DND-41 (cell line): ENCODE measurements at regions not wholly inside any gene's neighbourhood (a gene's known extent, or its start where the extent isn't known, plus 50 kb on each side); places are given as distances from the start of the nearest gene placed in this dataset.

Experiments used
- ATAC-seq: fragments of 200-7000 bp; cut with Tn5 transposase; 3 replicates; pipeline ENCODE4 v1.9.1; 2021; ENCODE audit warnings: low read depth; ENCODE audit not compliant: insufficient read depth
- DNase-seq: peaks from one replicate; pipeline ENCODE4 v3.0.0-alpha.2; 2020
- H2AFZ ChIP-seq: 2 replicates; pipeline ENCODE4 v1.6.0; 2012; ENCODE audit warnings: low read depth, low read length
- H3K27ac ChIP-seq: 2 replicates; pipeline ENCODE4 v1.5.1; 2012; ENCODE audit warnings: low read length, inconsistent platforms
- H3K27me3 ChIP-seq: fragments of 200-600 bp; sonication (generic); 2 replicates; pipeline ENCODE4 v1.6.0; 2012; ENCODE audit warnings: low read length, mild to moderate bottlenecking, inconsistent platforms; ENCODE audit not compliant: insufficient read depth, poor library complexity
- H3K36me3 ChIP-seq: 2 replicates; pipeline ENCODE4 v1.5.1; 2012; ENCODE audit warnings: low read length, inconsistent platforms; ENCODE audit not compliant: insufficient read depth
- H3K4me1 ChIP-seq: 2 replicates; pipeline ENCODE4 v1.5.1; 2012; ENCODE audit warnings: mild to moderate bottlenecking, low read length; ENCODE audit not compliant: insufficient read depth
- H3K4me2 ChIP-seq: 2 replicates; pipeline ENCODE4 v1.6.0; 2012; ENCODE audit warnings: mild to moderate bottlenecking, moderate library complexity, low read length, inconsistent platforms; ENCODE audit not compliant: insufficient read depth
- H3K4me3 ChIP-seq, 2 experiments: fragments of 200-600 bp in 1 of 2; shearing (Covaris generic) in 1 of 2; 2 replicates each; pipeline ENCODE4 v1.5.1; 2012 to 2016; ENCODE audit warnings: inconsistent platforms in 2 of 2, low read length in 2 of 2, mild to moderate bottlenecking in 2 of 2, low read depth in 1 of 2, moderate library complexity in 1 of 2
- H3K79me2 ChIP-seq: 2 replicates; pipeline ENCODE4 v1.6.0; 2012; ENCODE audit warnings: low read length, inconsistent platforms; ENCODE audit not compliant: insufficient read depth
- H3K9ac ChIP-seq: 2 replicates; pipeline ENCODE4 v1.6.0; 2012; ENCODE audit warnings: low read depth, mild to moderate bottlenecking, inconsistent platforms, low read length, moderate library complexity
- H3K9me3 ChIP-seq: 2 replicates; pipeline ENCODE4 v1.5.1; 2012; ENCODE audit warnings: low read length, moderate library complexity, mild to moderate bottlenecking, inconsistent platforms; ENCODE audit not compliant: insufficient read depth, severe bottlenecking
- H4K20me1 ChIP-seq: 2 replicates; pipeline ENCODE4 v1.6.0; 2012; ENCODE audit warnings: low read length; ENCODE audit not compliant: insufficient read depth
- CTCF ChIP-seq: IDR thresholded peaks from 2 replicates; pipeline ENCODE4 v1.5.1; 2012; ENCODE audit warnings: borderline replicate concordance, low read length, moderate library complexity, mild to moderate bottlenecking; ENCODE audit not compliant: poor library complexity, severe bottlenecking; ENCODE audit errors: extremely low read depth
- EZH2 ChIP-seq: IDR thresholded peaks from 3 replicates; pipeline ENCODE4 v1.6.1; 2012; ENCODE audit warnings: borderline replicate concordance, low read depth, mild to moderate bottlenecking, moderate library complexity, low read length, inconsistent platforms; ENCODE audit not compliant: severe bottlenecking

- Histone ChIP-seq H3K79me2 (no peaks in the 10 kb centered on the region), H3K27me3 (peaks cover 3% of the 10 kb centered on the region), H2AFZ (no peak overlapping the region), H3K9ac (no peak overlapping the region), H3K4me2 (no peak overlapping the region), H4K20me1 (no peaks in the 10 kb centered on the region), H3K4me1 (no peaks in the 10 kb centered on the region), H3K9me3 (no peaks in the 10 kb centered on the region), H3K36me3 (no peaks in the 10 kb centered on the region), H3K27ac (no peak overlapping the region), H3K4me3 (no peak overlapping the region)
- ATAC-seq (no peak), DNase-seq (no peak)
- TF ChIP-seq EZH2 (no peak), CTCF (no peak)
Observed at GRCh38 chr1:96557336-96557735, 164.2 kb upstream of the PTBP2 start.

GRCh38 chr1:96558635-96559034 is 162.9 kb upstream of the PTBP2 start:
- Histone ChIP-seq H4K20me1 (no peaks in the 10 kb centered on the region), H2AFZ (no peak overlapping the region), H3K4me1 (no peaks in the 10 kb centered on the region), H3K9me3 (no peaks in the 10 kb centered on the region), H3K36me3 (no peaks in the 10 kb centered on the region), H3K4me2 (no peak overlapping the region), H3K79me2 (no peaks in the 10 kb centered on the region), H3K9ac (no peak overlapping the region), H3K27me3 (peaks cover 3% of the 10 kb centered on the region), H3K27ac (no peak overlapping the region), H3K4me3 (no peak overlapping the region)
- ATAC-seq (no peak), DNase-seq (no peak)
- no peak for TF ChIP-seq EZH2
- no peak for TF ChIP-seq CTCF

- H3K4me2 ChIP-seq = no peak overlapping the region
- H3K9ac ChIP-seq = no peak overlapping the region
- H3K79me2 ChIP-seq = no peaks in the 10 kb centered on the region
- H2AFZ ChIP-seq = no peak overlapping the region
- no peaks in the 10 kb centered on the region for H4K20me1 ChIP-seq
- no peaks in the 10 kb centered on the region for H3K9me3 ChIP-seq
- TF ChIP-seq EZH2 (no peak), CTCF (no peak)
- ATAC-seq = no peak
- no peaks in the 10 kb centered on the region for H3K4me1 ChIP-seq
- DNase-seq = no peak
- H3K36me3 ChIP-seq = no peaks in the 10 kb centered on the region
- H3K27me3 ChIP-seq = peaks cover 3% of the 10 kb centered on the region
- no peak overlapping the region for H3K4me3 ChIP-seq
- no peak overlapping the region for H3K27ac ChIP-seq
Observed at GRCh38 chr1:96559181-96559580, 162.4 kb upstream of the PTBP2 start.
